NCI-H2029 (cell line): ENCODE measurements at regions not wholly inside any gene's neighbourhood (a gene's known extent, or its start where the extent isn't known, plus 50 kb on each side); places are given as distances from the start of the nearest gene placed in this dataset.

ENCODE experiments used
- DNase-seq: peaks from one replicate; lab custom pipeline; 2025; lab: John Stamatoyannopoulos, UW

DNA sequence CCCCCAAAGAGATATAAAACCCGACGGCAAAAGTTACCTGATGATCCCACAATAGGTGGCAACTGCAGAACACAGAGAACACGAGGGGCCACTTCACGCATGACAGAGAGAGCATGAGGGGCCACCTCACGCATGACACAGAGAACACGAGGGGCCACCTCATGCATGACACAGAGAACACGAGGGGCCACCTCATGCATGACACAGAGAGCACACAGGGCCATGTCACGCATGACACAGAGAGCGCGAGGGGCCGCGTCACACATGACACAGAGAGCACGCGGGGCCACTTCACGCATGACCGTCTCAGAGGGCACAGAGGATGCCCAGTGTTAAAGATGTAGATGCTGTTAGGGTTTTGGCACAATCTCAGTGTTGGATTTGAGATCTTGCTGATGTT, 1359.5 kb downstream of the TBC1D22A start:
- DNase-seq: no peak

DNA sequence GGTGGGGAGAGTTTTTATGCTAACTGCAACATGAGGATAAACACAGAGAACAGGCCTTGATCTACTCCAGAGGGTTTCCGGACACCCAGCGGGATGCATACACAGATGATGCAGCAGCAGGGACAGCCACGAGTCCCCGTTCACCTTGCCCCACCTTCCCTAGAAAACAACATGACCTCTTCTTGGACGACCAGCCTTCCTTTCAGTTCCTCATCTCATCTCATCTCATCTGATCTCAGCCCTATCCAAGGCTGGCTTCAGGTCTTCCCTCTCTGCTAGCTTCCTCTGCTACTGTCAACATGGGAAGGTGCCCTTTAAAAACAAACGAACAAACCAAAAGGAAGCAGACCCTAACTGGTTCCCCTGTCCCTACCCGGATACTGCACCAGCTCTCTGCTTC, 1356.2 kb downstream of the TBC1D22A start:
- DNase-seq: no peak

DNA sequence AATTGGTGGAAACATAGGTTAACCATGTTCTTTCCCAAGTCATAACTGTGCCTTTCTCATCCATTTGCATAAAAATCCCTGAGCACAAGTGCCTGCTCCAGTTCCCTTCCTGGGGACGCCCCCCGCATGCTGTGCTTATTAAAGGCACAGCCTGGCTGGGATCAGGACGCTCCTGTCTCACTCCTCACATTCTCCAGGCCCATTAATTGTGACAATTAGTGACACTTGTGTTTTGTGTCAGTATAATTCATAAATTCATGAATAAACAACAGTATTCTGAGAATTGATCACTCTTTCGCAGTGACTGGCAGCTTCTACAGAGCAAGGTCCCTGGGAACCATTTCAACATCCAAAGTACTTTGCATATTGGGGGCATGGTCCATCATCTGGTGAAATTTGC, 1354.4 kb downstream of the TBC1D22A start:
- DNase-seq: no peak

DNA sequence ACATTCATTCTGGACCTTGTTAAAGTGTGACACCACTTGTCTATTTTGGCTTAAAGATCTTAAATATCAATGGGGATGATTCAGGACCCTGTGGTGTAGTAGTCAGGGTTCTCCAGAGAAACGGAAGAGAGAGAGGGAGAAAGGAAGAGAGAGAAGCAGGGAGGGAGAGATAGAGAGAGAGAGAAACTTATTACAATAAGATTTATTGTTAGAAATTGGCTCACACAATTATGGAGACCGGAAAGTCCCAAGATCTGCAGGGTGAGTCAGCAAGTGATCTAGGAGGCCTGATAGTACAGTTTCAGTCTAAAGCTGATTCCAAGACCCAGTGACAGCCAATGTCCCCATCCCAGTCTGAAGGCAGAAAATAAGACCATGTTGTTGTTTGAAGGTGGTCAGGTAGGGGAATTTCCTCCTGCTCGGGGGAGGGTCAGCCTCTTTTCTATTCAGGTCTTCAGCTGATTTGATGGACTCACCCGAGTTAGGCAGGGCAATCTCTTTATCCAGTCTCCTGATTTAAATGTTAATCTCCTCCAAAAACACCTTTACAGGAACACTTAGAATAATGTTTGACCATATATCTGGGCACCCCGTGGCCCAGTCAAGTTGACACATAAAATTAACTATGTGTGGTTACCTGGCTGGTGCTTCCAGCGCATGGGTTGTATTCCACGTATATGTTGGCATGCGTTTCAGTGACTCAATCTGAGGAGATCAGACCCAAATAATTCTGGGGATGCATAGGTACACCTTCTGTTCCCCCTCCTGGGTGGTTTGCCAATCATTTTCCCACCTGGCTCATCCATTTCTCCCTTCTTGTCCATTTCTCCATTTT, 1350.5 kb downstream of the TBC1D22A start:
- DNase-seq: no peak

DNA sequence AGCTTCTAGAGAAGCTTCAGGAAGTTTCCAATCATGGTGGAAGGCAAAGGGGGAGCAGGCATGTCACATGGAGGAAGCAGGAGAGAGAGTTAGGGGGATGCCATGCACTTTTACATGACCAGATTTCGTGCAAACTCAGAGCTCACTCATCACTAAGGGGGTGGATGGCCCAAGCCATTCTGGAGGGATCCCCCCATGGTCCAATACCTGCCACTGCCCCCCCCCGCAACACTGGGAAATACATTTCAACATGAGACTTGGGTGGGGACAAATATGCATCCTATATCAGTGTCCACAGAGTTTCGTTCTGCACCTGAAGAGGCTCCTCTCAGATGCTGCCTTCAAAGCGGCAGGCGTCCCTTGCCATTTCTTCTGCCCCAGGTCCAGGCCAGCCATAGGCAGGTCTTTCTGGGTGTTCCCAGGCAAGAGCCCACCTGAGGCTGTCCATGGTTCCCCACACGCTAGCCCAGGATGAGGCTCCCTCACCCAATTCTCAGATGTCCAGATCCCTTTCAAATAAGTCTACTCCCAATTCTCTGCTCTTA, 1344.3 kb downstream of the TBC1D22A start:
- DNase-seq: no peak

DNA sequence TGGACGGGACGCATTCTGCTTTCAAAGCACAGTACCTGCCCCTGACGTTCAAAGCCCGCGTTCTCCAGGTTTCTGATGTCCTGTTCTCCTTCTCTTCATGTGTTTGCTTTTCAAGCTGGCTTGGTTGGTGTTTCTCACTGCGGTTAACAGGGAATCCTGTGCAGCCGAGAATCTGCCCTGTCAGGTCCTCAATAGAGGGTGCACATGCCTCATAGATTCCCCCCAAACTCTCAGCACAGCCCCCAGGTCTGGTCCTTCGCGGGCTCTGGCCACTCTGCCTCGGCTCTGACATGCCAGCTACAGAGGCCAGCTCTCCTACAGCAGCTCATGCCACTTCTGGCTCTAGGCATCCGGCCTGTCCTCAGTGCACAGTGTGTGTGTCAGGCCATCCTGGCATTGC, 1343.8 kb downstream of the TBC1D22A start:
- no peak for DNase-seq

DNA sequence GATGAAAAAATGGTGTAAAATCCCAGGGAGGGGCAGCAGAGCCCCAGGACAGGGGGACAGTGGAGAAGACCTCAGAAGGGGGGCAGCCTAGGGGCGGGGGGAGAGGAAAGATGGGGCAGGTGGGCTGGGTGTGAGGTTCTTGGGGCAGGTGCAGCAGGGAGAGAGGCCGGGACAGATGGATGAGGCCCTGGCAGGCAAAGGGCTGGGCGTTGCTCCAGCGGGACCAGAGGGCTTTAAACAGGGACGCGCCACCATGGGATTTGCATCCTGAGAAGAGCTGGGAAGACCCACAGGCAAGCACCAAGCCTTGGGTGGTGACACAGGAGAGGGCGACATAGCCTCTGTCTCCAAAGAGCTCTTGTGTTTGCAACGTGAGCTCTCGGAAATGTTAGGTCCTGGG, 1342.8 kb downstream of the TBC1D22A start:
- no peak for DNase-seq

DNA sequence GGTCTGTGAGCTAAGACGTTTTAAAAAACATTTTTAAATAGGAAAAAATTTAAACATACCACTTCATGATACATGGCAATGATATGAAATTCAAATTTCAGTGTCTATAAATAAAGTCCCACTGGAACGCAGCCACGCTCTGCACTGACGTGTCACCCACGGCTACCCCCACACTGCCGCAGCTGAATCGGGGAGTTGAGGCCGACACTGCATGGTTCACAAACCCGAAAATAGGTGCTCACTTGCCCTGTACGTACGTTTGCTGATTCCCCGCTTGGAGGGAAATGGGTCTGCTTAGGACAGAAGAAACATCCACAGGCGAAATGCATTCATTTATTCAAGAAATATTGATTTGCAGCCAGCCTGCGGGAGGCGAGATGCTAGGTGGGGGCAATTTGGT, 1342.3 kb downstream of the TBC1D22A start:
- no peak for DNase-seq

DNA sequence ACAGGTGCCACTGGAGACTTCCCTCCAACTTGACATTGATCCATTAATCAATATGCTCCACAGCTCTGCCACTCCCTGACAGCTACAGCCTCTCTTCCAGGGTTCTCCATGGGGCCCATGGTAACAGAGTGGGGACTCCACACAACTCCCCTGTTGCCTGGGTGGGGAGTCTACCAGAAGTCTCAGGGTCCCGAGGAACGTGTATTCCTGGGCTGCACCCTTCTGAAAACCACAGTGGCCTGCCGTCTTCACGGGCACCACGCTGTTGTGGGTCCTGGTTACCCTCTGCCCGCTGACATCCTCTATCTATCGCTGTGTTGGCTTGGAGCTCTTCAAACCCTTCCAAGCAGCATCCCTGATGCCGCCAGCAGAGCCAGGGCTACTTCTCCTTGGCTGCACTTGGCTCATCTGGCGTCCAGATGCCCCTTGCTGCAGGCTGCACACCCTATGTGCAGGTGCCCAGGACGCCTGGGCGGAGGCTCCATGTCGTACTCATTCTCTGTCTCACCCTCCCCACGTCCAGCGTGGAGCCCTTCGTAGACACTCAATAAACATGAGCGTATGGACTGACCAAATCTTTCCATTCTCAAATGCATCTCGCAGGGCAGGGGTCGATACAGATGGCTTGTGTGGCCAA, 1341.8 kb downstream of the TBC1D22A start:
- no peak for DNase-seq

DNA sequence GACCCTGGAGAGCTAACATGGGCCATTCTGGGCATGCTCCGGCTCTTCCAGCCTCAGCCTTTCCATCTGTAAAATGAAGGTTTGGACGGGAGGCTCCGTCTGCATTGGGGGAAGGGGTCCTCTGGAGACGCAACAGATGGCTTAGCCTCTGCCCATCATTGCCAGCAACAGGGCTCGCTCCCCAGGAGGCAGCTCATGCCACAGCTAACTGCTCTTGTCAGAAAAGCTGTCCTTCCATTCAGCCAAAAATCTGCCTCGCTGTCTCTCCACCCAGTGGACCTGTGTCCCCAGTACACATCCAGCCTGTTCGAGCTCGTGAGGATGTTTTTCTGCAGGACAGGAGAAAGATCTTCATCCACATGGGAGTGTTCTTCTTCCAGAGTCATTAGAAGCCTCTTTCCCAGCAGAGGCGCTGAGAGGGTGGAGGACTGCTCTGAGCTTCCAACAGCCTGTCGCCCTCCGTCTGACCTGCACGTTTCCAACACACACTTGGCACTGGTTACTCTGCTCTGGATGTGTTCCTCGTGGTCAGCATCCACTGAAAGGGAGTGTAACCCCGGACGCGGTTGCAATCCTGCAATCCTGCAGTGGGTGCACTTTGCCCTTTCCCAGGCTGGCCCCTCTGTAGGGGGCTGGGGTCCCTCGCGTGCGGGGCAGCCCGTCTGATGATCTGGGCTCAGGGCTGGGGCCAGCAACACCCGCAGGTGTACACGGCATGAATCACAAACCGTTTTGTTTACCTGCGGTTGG, 1340.9 kb downstream of the TBC1D22A start:
- DNase-seq: no peak

DNA sequence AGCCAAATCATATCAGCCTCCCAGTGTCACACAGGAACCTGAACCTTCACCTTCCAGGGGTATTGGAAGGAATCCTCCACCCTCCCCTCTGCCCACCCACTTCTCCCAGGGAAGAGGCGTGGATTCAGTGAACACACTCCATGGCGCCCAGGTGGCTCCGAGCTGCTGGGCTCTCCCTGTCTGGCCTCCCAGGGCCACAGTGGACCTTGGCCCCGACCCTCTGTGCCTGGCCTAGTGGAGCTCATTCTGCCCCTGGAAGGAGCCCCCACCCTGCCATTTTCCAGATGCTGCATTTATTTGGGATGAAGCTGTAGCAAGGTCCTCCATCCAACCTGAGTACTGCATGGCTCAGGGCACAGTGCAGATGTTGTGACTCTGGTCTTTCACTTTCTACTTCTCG, 1340.1 kb downstream of the TBC1D22A start:
- DNase-seq: no peak

DNA sequence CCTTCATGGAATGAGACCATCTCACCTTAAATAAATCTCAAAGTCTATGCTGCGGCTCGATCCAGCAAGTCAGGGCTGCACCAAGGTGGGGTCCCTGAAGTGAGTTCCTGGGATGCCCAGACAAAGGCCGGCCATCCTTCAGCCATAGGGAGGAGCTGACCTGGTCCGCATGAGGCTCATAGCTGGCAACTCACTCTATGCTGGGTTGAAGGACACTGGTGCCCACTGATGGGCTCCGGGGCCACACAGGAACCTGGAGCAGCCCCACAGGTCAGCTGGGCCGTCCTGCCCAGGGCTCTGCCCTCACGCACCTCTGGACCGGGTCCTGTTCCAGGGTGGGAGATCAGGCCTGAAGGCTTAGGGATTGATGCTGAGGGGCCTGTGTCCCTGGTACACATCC, 1339.3 kb downstream of the TBC1D22A start:
- DNase-seq: no peak

DNA sequence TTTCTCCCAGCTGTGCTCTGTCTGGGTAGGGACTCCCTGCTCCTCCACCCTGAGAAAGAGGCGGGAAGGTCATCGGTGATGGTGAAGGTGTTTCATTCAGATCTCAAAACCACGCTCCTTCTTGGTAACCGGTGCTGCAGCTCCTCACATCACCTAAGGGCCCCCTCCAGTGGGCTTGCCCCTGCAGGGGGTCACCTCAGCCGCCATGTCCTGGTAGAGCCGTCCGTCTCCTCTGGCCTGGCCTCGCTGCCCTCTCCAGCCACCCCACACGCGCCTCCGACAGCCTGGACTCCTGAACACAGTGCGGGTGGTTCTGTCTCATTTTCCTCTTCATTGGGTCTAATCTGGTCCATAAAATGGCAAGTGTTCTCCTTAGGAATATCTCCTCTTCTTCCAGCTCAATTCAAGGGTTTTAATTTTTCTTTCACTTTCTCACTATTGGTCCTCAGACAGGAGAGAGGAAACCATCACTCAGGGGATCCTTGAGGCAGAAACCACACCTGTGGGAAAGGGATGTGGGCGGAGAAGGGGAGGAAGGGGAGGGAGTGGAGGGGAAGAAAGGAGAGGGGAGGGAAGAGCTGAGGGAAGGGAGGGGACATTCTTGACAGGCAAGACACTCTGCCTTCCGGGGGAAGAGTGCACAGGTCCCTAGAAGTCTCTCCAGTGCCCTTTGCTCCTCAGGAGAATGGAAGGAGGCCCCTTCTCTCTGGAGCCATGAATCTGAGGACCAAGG, 1338.4 kb downstream of the TBC1D22A start:
- DNase-seq: no peak

DNA sequence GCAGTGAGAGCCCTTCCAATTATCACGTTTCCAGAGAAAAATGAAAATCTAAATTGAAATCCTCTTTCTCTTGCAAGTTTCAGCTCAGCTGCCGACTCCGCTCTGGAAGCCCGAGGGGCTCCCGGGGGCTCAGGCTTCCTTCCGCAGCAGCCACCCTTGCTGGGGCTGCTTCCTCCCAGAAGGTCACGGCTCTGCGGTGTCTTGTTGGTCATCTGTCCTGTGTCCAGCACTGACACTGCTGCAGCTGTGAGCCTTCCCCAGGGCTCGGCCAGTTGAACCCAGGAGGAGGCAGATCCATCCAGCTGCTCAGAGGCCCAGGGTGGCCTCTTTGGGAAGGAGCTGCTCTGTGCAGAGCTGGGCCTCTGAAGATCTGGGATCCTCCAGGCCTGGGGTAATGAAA, 1337.2 kb downstream of the TBC1D22A start:
- no peak for DNase-seq

DNA sequence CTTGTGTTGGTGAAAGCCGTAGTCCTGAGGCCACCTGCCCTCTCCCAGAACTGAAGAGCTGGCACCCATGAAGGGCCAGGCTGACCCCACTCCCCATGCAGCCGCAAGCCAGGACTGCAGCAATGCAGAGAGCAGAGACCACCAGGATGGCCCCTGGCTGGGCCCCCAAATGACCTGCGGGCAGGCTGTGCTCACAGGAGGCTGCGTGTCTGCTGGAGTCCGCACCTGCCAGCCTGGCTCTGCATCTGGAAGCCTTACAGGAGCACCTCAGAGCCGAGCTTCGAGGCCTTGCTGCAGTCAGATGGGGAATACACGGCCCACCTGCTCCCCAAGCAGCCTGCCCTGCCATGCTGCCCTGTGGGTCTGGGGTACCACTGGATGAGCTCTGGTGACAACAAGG, 1336.8 kb downstream of the TBC1D22A start:
- DNase-seq: no peak

DNA sequence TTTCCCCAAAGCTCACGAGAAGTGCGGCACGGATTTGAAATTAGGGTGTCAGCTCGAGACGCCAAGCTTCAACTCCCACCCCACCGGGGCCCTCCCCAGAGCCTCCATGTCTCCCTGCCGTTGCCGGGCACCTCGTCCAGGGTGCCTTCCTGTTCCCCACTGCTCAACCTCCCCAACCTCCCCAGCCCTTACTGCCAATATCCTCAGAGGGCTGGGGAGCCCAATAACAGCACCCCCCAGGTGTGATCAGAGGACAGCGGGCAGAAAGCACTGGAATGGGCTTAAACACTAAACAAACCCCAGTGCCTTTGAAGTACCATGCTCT, 1336.4 kb downstream of the TBC1D22A start:
- DNase-seq: no peak

DNA sequence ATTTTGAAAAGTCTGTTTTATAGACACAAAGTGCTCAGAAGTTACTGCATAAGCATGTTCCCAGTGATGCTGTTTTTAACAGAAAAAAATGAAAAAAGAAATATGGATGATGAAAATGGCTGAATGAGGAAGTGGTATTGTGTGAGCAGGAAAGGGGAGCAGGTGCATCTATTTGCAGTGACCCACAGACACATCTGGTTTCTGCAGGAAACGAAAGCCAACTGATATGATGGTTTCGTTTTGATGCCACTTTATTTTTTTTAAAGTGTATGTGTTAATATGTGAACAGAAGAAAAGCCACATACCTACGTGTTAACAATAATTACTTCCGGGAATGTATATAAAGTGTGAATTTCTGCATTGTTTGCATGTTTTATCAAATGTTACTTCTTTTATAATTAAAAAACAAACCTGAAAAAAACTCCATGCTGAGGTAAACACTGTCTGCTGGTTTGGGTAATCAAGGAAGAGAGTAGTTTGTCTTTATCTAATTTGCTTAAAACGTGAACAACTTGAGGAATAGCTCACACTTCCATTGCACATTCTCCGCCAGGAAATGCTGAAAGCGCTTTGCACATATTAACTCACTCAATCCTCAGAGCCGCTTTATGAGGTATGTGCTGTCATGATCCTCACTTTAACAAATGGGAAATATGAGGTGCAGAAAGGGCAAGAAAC, 1335.9 kb downstream of the TBC1D22A start:
- DNase-seq: peak; percentile 34

DNA sequence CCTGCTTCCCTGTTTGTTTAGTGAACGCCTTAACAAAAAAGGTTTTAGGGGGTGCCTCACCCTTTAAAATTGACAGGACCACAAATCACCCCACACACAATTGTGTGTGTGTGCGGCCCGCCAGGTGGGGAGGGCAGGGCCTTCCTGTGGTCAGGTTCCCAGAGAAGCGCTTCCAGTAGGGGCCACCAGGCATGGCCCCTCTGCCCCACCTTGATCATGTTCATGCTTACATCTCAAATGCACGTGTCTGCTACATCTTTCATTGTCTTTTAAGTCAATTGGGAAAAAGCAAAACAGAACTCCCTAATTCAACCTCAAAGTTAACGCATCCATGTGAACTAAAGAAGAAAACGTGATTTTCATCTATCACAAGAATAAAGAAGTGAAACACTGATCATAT, 1335.3 kb downstream of the TBC1D22A start:
- no peak for DNase-seq

DNA sequence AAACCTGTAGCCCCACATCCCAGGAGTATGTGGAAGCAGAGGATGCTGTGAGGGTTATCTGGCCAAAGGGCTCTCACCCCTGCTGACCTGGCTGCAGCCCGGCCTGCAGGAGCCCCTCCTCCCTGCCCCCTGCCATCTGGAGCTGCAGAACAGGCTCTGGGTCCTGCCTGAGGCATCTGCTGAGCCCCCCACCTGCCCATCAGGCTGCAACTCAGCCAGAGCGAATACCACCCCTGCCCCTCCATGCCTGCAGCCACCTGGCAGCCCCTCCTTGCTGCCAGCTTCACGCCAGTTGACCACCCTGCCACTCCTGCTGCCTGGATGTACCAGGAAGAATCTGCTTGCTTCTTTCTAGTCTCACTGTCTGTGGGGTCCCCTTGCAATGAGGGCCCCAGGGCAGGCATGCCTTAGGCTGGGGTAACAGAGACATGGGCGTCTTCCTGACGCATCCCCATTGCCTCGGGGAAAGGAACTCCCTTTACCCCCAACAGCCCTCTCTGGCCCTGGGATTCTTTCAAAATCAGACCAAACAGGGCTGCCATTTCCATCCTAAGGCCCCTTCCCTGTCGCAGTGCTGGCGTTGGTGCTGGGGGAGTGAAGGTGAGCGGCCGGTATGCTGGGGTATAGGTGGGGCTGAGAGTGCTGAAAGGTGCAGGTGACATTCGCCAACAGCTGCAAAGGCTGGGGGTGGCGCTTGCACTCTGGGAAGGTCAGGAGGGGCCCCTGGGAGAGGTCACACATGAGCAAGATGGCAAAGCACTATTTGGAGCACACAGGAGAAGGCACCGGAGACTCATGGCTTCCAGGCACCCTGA, 1334.6 kb downstream of the TBC1D22A start:
- no peak for DNase-seq

DNA sequence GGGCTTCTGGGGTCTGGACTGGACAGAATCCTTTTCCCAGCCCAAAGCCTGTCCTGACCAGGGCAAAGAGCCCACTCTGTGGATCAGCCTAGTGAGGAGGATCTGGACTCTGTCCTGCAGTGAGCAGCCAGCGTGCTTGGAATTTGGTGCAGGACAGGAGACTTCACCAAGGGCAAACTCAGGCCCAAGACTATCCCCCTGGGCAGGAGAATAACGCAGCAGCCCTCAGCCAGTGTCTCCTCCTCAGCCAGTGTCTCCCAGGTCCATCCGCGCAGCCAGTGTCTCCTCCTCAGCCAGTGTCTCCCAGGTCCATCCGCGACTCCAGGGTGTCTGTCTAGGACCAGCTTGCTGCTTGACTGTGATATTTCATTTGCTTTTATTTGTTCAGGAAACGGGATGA, 1334.0 kb downstream of the TBC1D22A start:
- DNase-seq: no peak

DNA sequence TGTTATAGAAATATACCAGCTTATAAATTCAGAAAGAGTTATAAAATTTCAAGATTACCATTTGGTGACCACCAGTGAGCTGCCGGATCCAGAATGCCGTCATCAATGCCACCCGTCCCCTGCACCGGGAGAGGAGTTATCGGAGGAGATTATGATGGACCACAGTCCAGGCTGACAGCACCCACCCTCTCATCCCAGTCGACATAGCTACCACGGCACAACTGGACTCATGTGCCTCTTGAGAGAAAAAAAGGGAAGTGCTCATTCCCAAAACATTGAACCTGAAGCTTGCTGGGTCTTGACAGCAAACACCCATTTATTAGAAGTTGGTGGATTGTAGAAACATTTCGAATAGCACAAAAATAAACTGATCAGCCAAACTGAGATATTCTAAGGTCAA, 1331.5 kb downstream of the TBC1D22A start:
- DNase-seq: no peak
